ENCODE measurements at regions not wholly inside any gene's neighbourhood (a gene's known extent, or its start where the extent isn't known, plus 50 kb on each side); places are given as distances from the start of the nearest gene placed in this dataset.
A peak's percentile ranks its signal among the peaks of the same experiment; 100 is the strongest.

GRCh38 chr4:20302336-20302735, 50.6 kb downstream of the SLIT2 start:
- Histone ChIP-seq H3K36me3 (ENCODE audit: low read depth, missing control alignments) (no peaks in the 10 kb centered on the region), H3K27ac (no peak overlapping the region), H3K4me3 (no peak overlapping the region), H3K4me1 (no peaks in the 10 kb centered on the region), H3K27me3 (no peaks in the 10 kb centered on the region), H3K9me3 (no peaks in the 10 kb centered on the region)
- 85 to 90% methylated on average over 2 of the region's 2 CpGs for WGBS, 2 donors
- no peak for DNase-seq
- intact Hi-C loops (cut with DNase I; ENCODE audit: low total_unique reads): no loop called here
- TF ChIP-seq POLR2A (IDR thresholded peaks at IDR 0.05) (no peak), CTCF (IDR thresholded peaks at IDR 0.05) (no peak)

- DNase-seq: no peak
- intact Hi-C loops (cut with DNase I; ENCODE audit: low total_unique reads): no loop called here
These were observed 54.3 kb downstream of the SLIT2 start for GRCh38 chr4:20305976-20306375.

GRCh38 chr4:20311856-20312255, 60.2 kb downstream of the SLIT2 start:
- no peaks in the 10 kb centered on the region for H3K27me3 ChIP-seq
- intact Hi-C loops (cut with DNase I; ENCODE audit: low total_unique reads): no loop called here
- TF ChIP-seq CTCF (IDR thresholded peaks at IDR 0.05): no peak
- no peak for TF ChIP-seq POLR2A (IDR thresholded peaks at IDR 0.05)
- WGBS, 2 donors: 94 to 95% methylated on average over 2 of the region's 2 CpGs
- no peaks in the 10 kb centered on the region for H3K9me3 ChIP-seq
- no peak overlapping the region for H3K4me3 ChIP-seq
- H3K4me1 ChIP-seq: no peaks in the 10 kb centered on the region
- no peak for DNase-seq
- no peak overlapping the region for H3K27ac ChIP-seq
- H3K36me3 ChIP-seq (ENCODE audit: low read depth, missing control alignments): no peaks in the 10 kb centered on the region

More at GRCh38 chr4:20305976-20306375, 54.3 kb downstream of the SLIT2 start:
- 36 to 50% methylated on average over 2 of the region's 2 CpGs for WGBS, 2 donors
- no peaks in the 10 kb centered on the region for H3K27me3 ChIP-seq
- no peak overlapping the region for H3K4me3 ChIP-seq
- no peak for TF ChIP-seq POLR2A (IDR thresholded peaks at IDR 0.05)
- no peak for TF ChIP-seq CTCF (IDR thresholded peaks at IDR 0.05)
- H3K36me3 ChIP-seq (ENCODE audit: low read depth, missing control alignments): no peaks in the 10 kb centered on the region
- H3K9me3 ChIP-seq: no peaks in the 10 kb centered on the region
- no peak overlapping the region for H3K27ac ChIP-seq
- no peaks in the 10 kb centered on the region for H3K4me1 ChIP-seq

- 69 to 80% methylated on average over 11 to 12 of the region's 12 CpGs for WGBS, 2 donors
- intact Hi-C loops (cut with DNase I; ENCODE audit: low total_unique reads): no loop called here
These were observed 61.7 kb downstream of the SLIT2 start for GRCh38 chr4:20313237-20314030.

More at GRCh38 chr4:20313237-20314030, 61.7 kb downstream of the SLIT2 start:
- H3K4me3 ChIP-seq: no peak overlapping the region
- DNase-seq: peak; percentile 33
- no peaks in the 10 kb centered on the region for H3K9me3 ChIP-seq
- no peaks in the 10 kb centered on the region for H3K4me1 ChIP-seq
- no peak for TF ChIP-seq POLR2A (IDR thresholded peaks at IDR 0.05)
- no peak for TF ChIP-seq CTCF (IDR thresholded peaks at IDR 0.05)
- H3K36me3 ChIP-seq (ENCODE audit: low read depth, missing control alignments): no peaks in the 10 kb centered on the region
- no peaks in the 10 kb centered on the region for H3K27me3 ChIP-seq
- H3K27ac ChIP-seq: no peak overlapping the region
